ENCODE measurements at regions not wholly inside any gene's neighbourhood (a gene's known extent, or its start where the extent isn't known, plus 50 kb on each side); places are given as distances from the start of the nearest gene placed in this dataset.

DNA sequence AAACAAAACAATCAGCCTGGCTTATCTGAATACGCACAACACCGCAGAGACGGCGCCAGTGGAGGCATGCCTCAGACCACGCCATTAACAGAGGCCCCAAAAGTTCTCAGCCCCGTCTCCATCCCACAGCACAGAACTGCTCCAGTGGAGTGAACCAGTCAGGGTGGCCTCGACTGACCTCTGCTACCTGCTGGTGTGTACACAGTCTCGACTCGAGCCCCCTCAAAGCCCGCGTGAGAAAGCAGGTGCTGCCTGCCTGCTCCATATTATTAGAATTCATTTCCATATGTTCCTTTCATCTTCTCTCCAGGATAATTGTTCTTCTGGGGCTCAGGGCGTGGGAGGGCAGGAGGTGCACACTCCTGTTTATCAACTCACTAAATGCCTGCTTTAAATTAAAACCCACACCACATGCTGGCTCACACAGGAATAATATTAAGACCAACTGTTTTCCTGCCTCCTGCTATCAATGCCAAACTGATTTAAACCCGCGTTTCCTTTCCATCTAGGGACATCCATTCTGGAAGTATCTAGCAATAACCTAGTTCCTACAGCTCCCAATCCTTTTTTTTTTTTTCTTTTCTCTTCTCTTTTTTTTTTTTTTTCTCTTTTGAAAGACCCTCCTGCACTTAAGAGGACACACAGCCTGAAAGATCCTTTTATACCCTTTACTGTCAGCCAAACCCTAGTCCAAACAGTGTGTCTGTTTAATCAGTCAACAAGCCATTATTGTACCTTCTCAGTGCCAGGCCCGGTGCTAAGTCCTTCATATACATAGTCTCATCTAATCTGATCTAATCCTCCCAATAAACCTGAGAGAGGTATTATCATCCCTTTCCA lies 101.2 kb downstream of the TLE3 start:
- TF ChIP-seq, protein P1, sequence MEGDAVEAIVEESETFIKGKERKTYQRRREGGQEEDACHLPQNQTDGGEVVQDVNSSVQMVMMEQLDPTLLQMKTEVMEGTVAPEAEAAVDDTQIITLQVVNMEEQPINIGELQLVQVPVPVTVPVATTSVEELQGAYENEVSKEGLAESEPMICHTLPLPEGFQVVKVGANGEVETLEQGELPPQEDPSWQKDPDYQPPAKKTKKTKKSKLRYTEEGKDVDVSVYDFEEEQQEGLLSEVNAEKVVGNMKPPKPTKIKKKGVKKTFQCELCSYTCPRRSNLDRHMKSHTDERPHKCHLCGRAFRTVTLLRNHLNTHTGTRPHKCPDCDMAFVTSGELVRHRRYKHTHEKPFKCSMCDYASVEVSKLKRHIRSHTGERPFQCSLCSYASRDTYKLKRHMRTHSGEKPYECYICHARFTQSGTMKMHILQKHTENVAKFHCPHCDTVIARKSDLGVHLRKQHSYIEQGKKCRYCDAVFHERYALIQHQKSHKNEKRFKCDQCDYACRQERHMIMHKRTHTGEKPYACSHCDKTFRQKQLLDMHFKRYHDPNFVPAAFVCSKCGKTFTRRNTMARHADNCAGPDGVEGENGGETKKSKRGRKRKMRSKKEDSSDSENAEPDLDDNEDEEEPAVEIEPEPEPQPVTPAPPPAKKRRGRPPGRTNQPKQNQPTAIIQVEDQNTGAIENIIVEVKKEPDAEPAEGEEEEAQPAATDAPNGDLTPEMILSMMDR (conservative IDR thresholded peaks at IDR 0.05; ENCODE audit: low read length) = no peak
- TF ChIP-seq EZH2phosphoT487 (IDR thresholded peaks at IDR 0.05; ENCODE audit: borderline replicate concordance, low read depth, low read length) = no peak
